ENCODE measurements at regions not wholly inside any gene's neighbourhood (a gene's known extent, or its start where the extent isn't known, plus 50 kb on each side); places are given as distances from the start of the nearest gene placed in this dataset.
A peak's percentile ranks its signal among the peaks of the same experiment; 100 is the strongest.
"Not testable (repeated sequence)": the region's sequence is repeated elsewhere in the genome, so short reads cannot be mapped to it uniquely, and the experiment has no call there.

- no peak for FAIRE-seq
- TF ChIP-seq POU2F2 (IDR thresholded peaks at IDR 0.05; ENCODE audit: low read depth, low read length) (no peak), TAF1 (IDR thresholded peaks at IDR 0.05; ENCODE audit: low read depth, low read length) (no peak), POLR2AphosphoS5 (IDR thresholded peaks at IDR 0.05; ENCODE audit: low read depth, low read length) (no peak), POLR2A (IDR thresholded peaks at IDR 0.05; ENCODE audit: low read depth, low read length) (no peak), SPI1 (IDR thresholded peaks at IDR 0.05; ENCODE audit: low read depth, low read length) (no peak), PAX5 (IDR thresholded peaks at IDR 0.05; ENCODE audit: insufficient read depth, low read length, severe bottlenecking) (no peak)
- no peak for DNase-seq (ENCODE audit: insufficient read length, low spot score)
Measured at GRCh38 chr12:131458931-131459772, 251.7 kb upstream of the SFSWAP start.

DNA sequence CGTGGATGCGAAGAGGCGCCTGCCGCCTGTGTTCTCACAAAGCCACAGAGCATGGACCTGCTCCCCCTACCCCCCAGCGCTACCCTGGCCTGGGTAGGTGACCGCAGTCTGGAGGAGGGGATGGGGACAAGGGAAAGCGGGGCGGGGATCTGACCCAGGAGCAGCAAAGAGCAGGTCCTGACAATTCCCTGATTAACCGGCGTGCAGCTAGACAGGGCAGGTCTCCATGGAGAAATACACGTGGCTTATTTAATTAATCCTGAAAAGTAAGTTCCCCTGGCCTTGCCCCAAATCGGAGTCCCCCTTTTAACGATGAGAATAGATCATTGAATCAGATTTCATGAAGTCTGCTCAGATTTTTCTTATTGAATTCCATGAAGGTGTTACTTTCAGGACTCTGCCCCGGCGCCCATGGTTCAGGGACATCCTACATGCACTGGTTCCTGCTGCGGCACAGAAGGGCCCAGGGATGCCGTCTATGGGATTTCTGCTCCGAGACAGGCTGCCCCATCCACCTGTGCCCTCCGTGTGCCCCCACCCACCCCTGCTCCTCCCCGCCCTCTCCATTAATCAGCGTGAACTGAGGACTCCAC, 251.0 kb upstream of the SFSWAP start:
- no peak for TF ChIP-seq TAF1 (IDR thresholded peaks at IDR 0.05; ENCODE audit: low read depth, low read length)
- TF ChIP-seq PAX5 (IDR thresholded peaks at IDR 0.05; ENCODE audit: insufficient read depth, low read length, severe bottlenecking) = no peak
- TF ChIP-seq POLR2A (IDR thresholded peaks at IDR 0.05; ENCODE audit: low read depth, low read length) = no peak
- no peak for TF ChIP-seq POLR2AphosphoS5 (IDR thresholded peaks at IDR 0.05; ENCODE audit: low read depth, low read length)
- TF ChIP-seq POU2F2 (IDR thresholded peaks at IDR 0.05; ENCODE audit: low read depth, low read length) = no peak
- no peak for TF ChIP-seq SPI1 (IDR thresholded peaks at IDR 0.05; ENCODE audit: low read depth, low read length)
- DNase-seq (ENCODE audit: insufficient read length, low spot score) (no peak), FAIRE-seq (no peak)

- TF ChIP-seq POLR2A (IDR thresholded peaks at IDR 0.05; ENCODE audit: low read depth, low read length) (no peak), PAX5 (IDR thresholded peaks at IDR 0.05; ENCODE audit: insufficient read depth, low read length, severe bottlenecking) (no peak)
- no peak for FAIRE-seq
- no peak for DNase-seq (ENCODE audit: insufficient read length, low spot score)
Measured at GRCh38 chr12:131460520-131460919, 250.4 kb upstream of the SFSWAP start.

DNA sequence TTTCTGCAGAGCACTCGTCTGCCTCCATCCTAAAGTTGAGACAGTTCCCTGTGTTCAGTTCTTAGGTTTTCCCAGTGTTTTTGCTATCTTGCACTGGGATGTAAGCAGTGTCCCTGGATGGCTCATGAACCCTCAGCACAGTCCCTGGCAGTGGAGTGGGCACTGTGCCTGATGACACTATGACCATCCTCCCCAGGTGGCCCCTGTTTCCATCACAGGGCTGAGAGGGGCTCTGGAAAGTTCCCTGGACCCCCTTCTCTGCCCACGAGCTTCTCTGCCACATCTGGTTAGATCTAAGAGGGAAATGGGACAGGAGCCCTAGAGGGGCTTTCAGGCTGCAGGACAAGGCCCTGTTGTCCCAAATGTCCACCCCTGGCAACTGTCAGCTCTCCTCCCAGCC, 249.8 kb upstream of the SFSWAP start:
- TF ChIP-seq PAX5 (IDR thresholded peaks at IDR 0.05; ENCODE audit: insufficient read depth, low read length, severe bottlenecking) (no peak), POU2F2 (IDR thresholded peaks at IDR 0.05; ENCODE audit: low read depth, low read length) (no peak), TAF1 (IDR thresholded peaks at IDR 0.05; ENCODE audit: low read depth, low read length) (no peak), SPI1 (IDR thresholded peaks at IDR 0.05; ENCODE audit: low read depth, low read length) (no peak), POLR2AphosphoS5 (IDR thresholded peaks at IDR 0.05; ENCODE audit: low read depth, low read length) (no peak), POLR2A (IDR thresholded peaks at IDR 0.05; ENCODE audit: low read depth, low read length) (no peak)
- FAIRE-seq (no peak), DNase-seq (ENCODE audit: insufficient read length, low spot score) (no peak)

GRCh38 chr12:131463174-131463573, 247.7 kb upstream of the SFSWAP start:
- FAIRE-seq (no peak), DNase-seq (ENCODE audit: insufficient read length, low spot score) (no peak)
- no peak for TF ChIP-seq PAX5 (IDR thresholded peaks at IDR 0.05; ENCODE audit: insufficient read depth, low read length, severe bottlenecking)
- no peak for TF ChIP-seq TAF1 (IDR thresholded peaks at IDR 0.05; ENCODE audit: low read depth, low read length)
- no peak for TF ChIP-seq SPI1 (IDR thresholded peaks at IDR 0.05; ENCODE audit: low read depth, low read length)

DNA sequence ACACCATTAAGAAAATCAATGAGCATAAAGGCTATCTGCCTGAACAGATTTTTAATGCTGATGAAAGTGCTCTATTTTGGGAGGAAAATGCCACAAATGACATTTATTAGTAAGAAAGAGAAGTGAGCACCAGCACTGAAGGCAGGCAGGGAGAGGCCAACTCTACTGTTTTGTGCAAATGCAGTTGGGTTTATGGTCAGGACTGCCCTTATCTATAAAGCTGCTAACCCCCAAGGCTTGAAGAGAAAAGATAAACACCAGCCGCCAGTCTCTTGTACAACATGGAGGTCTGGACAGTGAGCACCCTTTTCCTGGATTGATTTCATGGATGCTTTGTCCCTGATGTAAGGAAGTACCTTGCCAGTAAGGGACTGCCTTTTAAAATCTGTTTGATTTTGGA, 246.8 kb upstream of the SFSWAP start:
- TF ChIP-seq POLR2AphosphoS5 (IDR thresholded peaks at IDR 0.05; ENCODE audit: low read depth, low read length) (no peak), POLR2A (IDR thresholded peaks at IDR 0.05; ENCODE audit: low read depth, low read length) (no peak), SPI1 (IDR thresholded peaks at IDR 0.05; ENCODE audit: low read depth, low read length) (0 out of 2 replicates have a peak, but pooled peaks have one; percentile 27), PAX5 (IDR thresholded peaks at IDR 0.05; ENCODE audit: insufficient read depth, low read length, severe bottlenecking) (no peak), TAF1 (IDR thresholded peaks at IDR 0.05; ENCODE audit: low read depth, low read length) (no peak)
- no peak for FAIRE-seq

DNA sequence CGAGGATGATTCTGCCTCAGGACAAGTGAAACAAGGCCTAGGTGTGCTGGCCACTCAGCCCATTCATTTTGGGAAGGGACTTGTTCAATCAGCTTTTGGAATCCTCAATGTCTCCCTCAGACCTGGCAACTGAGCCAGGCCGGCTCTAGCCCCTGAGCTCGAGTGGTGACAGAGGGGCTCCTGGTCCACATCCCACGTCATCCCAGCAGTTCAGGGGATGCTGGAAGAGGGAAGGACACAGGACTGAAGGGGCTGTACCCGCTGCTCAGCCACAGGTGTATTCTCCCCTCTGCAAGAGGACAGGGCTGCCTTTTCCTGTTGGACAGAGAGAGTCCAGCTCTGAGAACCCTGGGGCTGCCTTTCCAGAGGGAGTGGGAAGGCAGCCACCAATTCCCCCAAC, 244.6 kb upstream of the SFSWAP start:
- TF ChIP-seq SPI1 (IDR thresholded peaks at IDR 0.05; ENCODE audit: low read depth, low read length) (no peak), PAX5 (IDR thresholded peaks at IDR 0.05; ENCODE audit: insufficient read depth, low read length, severe bottlenecking) (no peak), POLR2A (IDR thresholded peaks at IDR 0.05; ENCODE audit: low read depth, low read length) (no peak), POU2F2 (IDR thresholded peaks at IDR 0.05; ENCODE audit: low read depth, low read length) (no peak), TAF1 (IDR thresholded peaks at IDR 0.05; ENCODE audit: low read depth, low read length) (no peak), POLR2AphosphoS5 (IDR thresholded peaks at IDR 0.05; ENCODE audit: low read depth, low read length) (no peak)
- no peak for DNase-seq (ENCODE audit: insufficient read length, low spot score)
- FAIRE-seq = no peak

More for the DNA sequence above, 246.8 kb upstream of the SFSWAP start:
- DNase-seq (ENCODE audit: insufficient read length, low spot score) = no peak

GRCh38 chr12:131466932-131467331, 244.0 kb upstream of the SFSWAP start:
- TF ChIP-seq POU2F2 (IDR thresholded peaks at IDR 0.05; ENCODE audit: low read depth, low read length) = no peak
- TF ChIP-seq PAX5 (IDR thresholded peaks at IDR 0.05; ENCODE audit: insufficient read depth, low read length, severe bottlenecking) = no peak
- no peak for TF ChIP-seq TAF1 (IDR thresholded peaks at IDR 0.05; ENCODE audit: low read depth, low read length)
- TF ChIP-seq POLR2A (IDR thresholded peaks at IDR 0.05; ENCODE audit: low read depth, low read length) = no peak
- TF ChIP-seq POLR2AphosphoS5 (IDR thresholded peaks at IDR 0.05; ENCODE audit: low read depth, low read length) = no peak
- no peak for TF ChIP-seq SPI1 (IDR thresholded peaks at IDR 0.05; ENCODE audit: low read depth, low read length)
- no peak for FAIRE-seq
- DNase-seq (ENCODE audit: insufficient read length, low spot score) = no peak

DNA sequence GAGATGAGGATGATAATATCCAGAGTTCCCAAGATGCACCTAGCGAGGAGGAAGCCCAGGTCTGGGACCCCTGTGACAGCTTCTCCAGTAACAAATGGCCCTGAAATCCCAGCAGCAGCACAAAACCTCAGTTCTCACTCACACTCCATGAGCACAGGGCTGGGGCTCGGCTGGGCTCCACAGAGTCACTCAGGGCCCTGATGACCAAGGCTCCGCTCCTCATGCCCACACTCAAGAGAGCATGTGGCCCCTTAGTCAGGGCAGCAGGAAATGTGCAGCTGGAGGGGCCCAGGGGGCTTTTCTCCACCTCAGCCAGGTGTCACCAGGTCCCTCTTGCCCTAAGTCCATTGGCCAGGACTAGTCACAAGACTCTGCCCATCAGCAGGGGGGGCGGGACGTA, 242.7 kb upstream of the SFSWAP start:
- no peak for FAIRE-seq
- TF ChIP-seq SPI1 (IDR thresholded peaks at IDR 0.05; ENCODE audit: low read depth, low read length) = no peak
- TF ChIP-seq PAX5 (IDR thresholded peaks at IDR 0.05; ENCODE audit: insufficient read depth, low read length, severe bottlenecking) = no peak
- TF ChIP-seq POLR2AphosphoS5 (IDR thresholded peaks at IDR 0.05; ENCODE audit: low read depth, low read length) = no peak
- no peak for TF ChIP-seq POU2F2 (IDR thresholded peaks at IDR 0.05; ENCODE audit: low read depth, low read length)
- TF ChIP-seq TAF1 (IDR thresholded peaks at IDR 0.05; ENCODE audit: low read depth, low read length) = no peak
- TF ChIP-seq POLR2A (IDR thresholded peaks at IDR 0.05; ENCODE audit: low read depth, low read length) = no peak
- DNase-seq (ENCODE audit: insufficient read length, low spot score) = no peak

GRCh38 chr12:131469945-131470344, 240.9 kb upstream of the SFSWAP start:
- peak; percentile 48 for FAIRE-seq
- not testable (repeated sequence) for DNase-seq (ENCODE audit: insufficient read length, low spot score)

Data from GM12891 (cell line).